AG04449 (cell line): ENCODE measurements at regions not wholly inside any gene's neighbourhood (a gene's known extent, or its start where the extent isn't known, plus 50 kb on each side); places are given as distances from the start of the nearest gene placed in this dataset.
"Not testable (repeated sequence)": the region's sequence is repeated elsewhere in the genome, so short reads cannot be mapped to it uniquely, and the experiment has no call there.

Experiments used
- CTCF ChIA-PET: fragments of 350-600 bp; formaldehyde crosslinking; extraction: SDS; loops from one replicate; lab custom pipeline; 2021; ENCODE audit warnings: antibody characterized with exemption; lab: Yijun Ruan, JAX
- POLR2A ChIA-PET: fragments of 400-600, 350-600 bp; formaldehyde crosslinking; extraction: SDS; loops from one replicate; lab custom pipeline; 2020; ENCODE audit warnings: antibody characterized with exemption, inconsistent platforms; lab: Yijun Ruan, JAX
- DNase-seq: peaks from one replicate; pipeline ENCODE4 v3.0.0-alpha.2; 2010; ENCODE audit warnings: low read depth, low spot score
- H3K4me3 ChIP-seq: 2 replicates; pipeline ENCODE4 v1.5.1; 2011; ENCODE audit warnings: low read depth, mild to moderate bottlenecking, control low read depth, low read length
- TF ChIP-seq, protein P1 (sequence below): IDR thresholded peaks from one replicate; pipeline ENCODE4 v1.5.1; 2011; ENCODE audit warnings: mild to moderate bottlenecking, moderate library complexity, low read length, control low read depth, inconsistent platforms; ENCODE audit not compliant: insufficient read depth; ENCODE audit errors: missing control alignments

DNA sequence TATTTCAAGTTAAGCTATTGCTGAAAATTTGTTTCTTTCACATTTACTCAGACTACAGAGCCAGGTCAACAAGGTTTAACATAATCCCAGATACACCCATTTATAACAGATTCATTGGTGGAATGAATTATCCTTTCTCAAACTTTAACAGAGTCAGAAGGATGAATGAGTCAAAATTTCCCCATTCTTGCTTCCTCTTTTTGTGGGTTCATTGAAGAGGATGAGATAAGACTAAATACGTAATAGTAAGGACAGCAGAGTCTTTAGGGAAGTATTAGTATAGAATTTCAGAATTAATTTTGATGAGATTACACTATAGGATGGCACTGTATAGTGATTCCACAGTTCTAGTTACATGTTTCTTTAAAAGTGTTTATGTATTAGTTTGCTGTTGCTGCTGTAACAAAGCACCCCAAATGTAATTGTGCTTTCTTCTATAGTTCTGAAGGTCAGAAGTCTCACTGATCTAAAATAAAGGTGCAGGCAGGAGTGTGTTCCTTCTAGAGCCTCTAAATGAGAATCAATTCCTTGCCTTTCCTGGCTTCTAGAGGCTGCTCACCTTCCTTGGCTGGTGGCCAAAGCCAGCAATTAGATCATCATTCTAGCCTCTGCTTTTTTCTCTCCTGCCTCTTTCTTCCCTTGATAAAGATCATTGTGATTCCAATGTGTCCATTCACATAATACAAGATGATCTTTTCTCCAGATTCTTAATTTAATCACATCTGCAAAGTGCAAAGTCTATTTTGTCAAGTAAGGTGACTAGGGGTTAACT is 309.3 kb upstream of the PIK3C3 start:
- POLR2A ChIA-PET = no interaction called here
- H3K4me3 ChIP-seq = no peak overlapping the region
- DNase-seq = no peak
- TF ChIP-seq, protein P1, sequence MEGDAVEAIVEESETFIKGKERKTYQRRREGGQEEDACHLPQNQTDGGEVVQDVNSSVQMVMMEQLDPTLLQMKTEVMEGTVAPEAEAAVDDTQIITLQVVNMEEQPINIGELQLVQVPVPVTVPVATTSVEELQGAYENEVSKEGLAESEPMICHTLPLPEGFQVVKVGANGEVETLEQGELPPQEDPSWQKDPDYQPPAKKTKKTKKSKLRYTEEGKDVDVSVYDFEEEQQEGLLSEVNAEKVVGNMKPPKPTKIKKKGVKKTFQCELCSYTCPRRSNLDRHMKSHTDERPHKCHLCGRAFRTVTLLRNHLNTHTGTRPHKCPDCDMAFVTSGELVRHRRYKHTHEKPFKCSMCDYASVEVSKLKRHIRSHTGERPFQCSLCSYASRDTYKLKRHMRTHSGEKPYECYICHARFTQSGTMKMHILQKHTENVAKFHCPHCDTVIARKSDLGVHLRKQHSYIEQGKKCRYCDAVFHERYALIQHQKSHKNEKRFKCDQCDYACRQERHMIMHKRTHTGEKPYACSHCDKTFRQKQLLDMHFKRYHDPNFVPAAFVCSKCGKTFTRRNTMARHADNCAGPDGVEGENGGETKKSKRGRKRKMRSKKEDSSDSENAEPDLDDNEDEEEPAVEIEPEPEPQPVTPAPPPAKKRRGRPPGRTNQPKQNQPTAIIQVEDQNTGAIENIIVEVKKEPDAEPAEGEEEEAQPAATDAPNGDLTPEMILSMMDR = no peak
- CTCF ChIA-PET = no interaction called here

DNA sequence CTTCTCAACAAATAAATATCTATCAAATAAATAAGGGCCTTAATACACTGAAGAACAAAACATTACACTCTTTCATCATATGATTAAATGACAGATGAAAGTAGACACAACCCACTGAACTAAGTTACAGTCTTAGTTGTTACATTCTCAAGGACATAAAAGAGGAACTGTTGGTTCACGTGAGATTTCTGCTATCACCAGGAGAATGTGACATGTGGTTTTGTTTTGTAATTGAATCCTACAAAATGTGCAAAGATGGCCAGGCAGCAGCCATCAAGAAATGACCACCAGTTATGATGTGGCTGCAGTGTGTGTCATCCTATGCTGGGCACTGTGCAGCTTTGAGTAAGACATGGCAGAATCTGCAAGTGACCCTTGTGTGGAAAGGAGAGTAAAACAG is 310.6 kb upstream of the PIK3C3 start:
- DNase-seq = no peak
- CTCF ChIA-PET = no interaction called here
- POLR2A ChIA-PET = no interaction called here

DNA sequence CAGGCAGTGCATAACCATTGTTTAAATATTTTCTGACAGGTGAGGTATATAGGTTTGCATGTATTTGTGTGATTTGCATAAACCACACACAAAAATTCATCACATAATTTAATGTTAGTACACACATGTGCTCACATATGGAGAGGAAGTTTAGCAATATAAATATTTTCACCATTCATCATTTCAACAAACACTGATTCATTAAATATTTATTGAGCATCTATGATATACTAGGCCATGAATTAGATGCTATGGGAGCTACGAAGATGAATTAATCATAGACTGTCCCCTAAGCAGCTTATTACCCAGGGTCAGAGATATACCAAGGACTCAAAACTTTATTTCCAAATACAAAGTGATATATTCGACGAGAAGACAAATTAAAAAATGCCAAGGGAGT is 311.6 kb upstream of the PIK3C3 start:
- POLR2A ChIA-PET = no interaction called here
- CTCF ChIA-PET = no interaction called here

More for the DNA sequence above, 310.6 kb upstream of the PIK3C3 start:
- TF ChIP-seq, protein P1 = no peak
- H3K4me3 ChIP-seq = no peak overlapping the region

DNA sequence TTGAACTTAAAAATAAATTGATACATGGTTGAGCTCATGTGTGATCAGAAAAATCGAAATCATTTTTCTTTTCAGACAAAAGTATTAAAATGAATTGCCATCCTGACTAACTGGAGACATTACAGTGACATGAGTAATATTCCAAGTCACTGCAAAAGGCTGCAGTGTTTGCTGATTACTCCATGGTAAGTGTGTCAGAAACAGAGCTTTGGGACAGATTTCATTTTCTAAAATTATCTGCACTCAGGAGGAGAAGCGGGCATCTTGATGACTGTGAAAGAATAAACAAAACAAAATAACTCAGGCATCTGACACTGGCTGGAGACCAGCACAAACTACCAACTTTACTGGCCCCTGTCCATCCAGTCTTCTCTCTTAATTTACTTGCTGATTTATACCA is 312.3 kb upstream of the PIK3C3 start:
- ChIA-PET POLR2A (no interaction called here), CTCF (no interaction called here)
- TF ChIP-seq, protein P1 = no peak
- DNase-seq = no peak
- H3K4me3 ChIP-seq = no peak overlapping the region

More for the DNA sequence above, 311.6 kb upstream of the PIK3C3 start:
- no peak for DNase-seq
- TF ChIP-seq, protein P1 = no peak
- no peak overlapping the region for H3K4me3 ChIP-seq

DNA sequence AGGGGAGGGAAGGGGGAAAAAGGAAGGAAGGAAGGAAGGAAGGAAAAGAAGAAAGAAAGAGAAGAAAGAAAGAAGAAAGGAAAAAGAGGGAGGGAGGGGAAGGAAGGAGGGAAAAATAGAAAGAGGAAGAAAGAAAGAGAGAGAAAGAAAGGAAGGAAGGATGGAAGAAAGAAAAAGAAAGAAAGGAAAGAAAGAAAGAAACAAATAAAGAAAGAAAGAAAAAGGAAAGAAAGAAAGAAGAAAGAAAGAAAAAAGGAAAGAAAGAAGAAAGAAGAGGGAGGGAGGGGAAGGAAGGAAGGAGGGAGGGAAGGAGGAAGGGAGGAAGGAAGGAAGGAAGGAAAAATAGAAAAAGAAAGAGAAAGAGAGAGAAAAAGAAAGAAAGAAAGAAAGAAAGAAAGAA is 315.8 kb upstream of the PIK3C3 start:
- ChIA-PET CTCF (no interaction called here), POLR2A (no interaction called here)
- TF ChIP-seq, protein P1 = no peak
- DNase-seq = no peak
- H3K4me3 ChIP-seq = no peak overlapping the region

DNA sequence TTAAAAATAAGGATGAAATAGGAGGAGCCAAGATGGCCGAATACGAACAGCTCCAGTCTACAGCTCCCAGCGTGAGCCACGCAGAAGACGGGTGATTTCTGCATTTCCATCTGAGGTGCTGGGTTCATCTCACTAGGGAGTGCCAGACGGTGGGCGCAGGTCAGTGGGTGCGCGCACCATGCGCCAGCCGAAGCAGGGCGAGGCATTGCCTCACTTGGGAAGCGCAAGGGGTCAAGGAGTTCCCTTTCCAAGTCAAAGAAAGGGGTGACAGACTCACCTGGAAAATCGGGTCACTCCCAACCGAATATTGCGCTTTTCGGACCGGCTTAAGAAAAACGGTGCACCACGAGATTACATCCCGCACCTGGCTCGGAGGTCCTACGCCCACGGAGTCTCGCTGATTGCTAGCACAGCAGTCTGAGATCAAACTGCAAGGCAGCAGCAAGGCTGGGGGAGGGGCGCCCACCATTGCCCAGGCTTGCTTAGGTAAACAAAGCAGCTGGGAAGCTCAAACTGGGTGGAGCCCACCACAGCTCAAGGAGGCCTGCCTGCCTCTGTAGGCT is 323.2 kb upstream of the PIK3C3 start:
- CTCF ChIA-PET, H3K4me3 ChIP-seq, POLR2A ChIA-PET, DNase-seq: not testable (repeated sequence)
